ENCODE measurements at regions not wholly inside any gene's neighbourhood (a gene's known extent, or its start where the extent isn't known, plus 50 kb on each side); places are given as distances from the start of the nearest gene placed in this dataset.
A peak's percentile ranks its signal among the peaks of the same experiment; 100 is the strongest.

GRCh38 chr4:23312686-23313085 is 577.2 kb downstream of the PPARGC1A start:
- Histone ChIP-seq H3K4me3 (ENCODE audit: insufficient read depth, low read length, poor library complexity, severe bottlenecking) (no peak overlapping the region), H3K36me3 (ENCODE audit: low read length) (no peaks in the 10 kb centered on the region), H2AFZ (ENCODE audit: low read depth, low read length, severe bottlenecking) (no peak overlapping the region), H3K79me2 (ENCODE audit: insufficient read depth, low read length) (no peaks in the 10 kb centered on the region), H4K20me1 (ENCODE audit: low read depth, low read length) (no peaks in the 10 kb centered on the region), H3K9ac (ENCODE audit: low read length) (no peak overlapping the region), H3K4me2 (ENCODE audit: low read depth, low read length, poor library complexity, severe bottlenecking) (no peak overlapping the region), H3K27ac (ENCODE audit: low read depth, low read length) (no peak overlapping the region), H3K27me3 (ENCODE audit: low read length) (no peaks in the 10 kb centered on the region), H3K9me2 (replicated peaks; ENCODE audit: insufficient read depth, low read length) (no peaks in the 10 kb centered on the region), H3F3A (ENCODE audit: insufficient read depth) (no peaks in the 10 kb centered on the region), H3K9me3 (ENCODE audit: insufficient read depth, low read length) (no peaks in the 10 kb centered on the region)
- TF ChIP-seq EZH2phosphoT487 (conservative IDR thresholded peaks at IDR 0.05; ENCODE audit: low read length): no peak
- TF ChIP-seq CTCF (IDR thresholded peaks at IDR 0.05; ENCODE audit: insufficient read depth, low read length, poor library complexity, severe bottlenecking): no peak

GRCh38 chr4:23311983-23312382 is 577.9 kb downstream of the PPARGC1A start:
- Histone ChIP-seq H2AFZ (ENCODE audit: low read depth, low read length, severe bottlenecking) (no peak overlapping the region), H3K9me2 (replicated peaks; ENCODE audit: insufficient read depth, low read length) (no peaks in the 10 kb centered on the region), H3F3A (ENCODE audit: insufficient read depth) (no peaks in the 10 kb centered on the region), H3K36me3 (ENCODE audit: low read length) (no peaks in the 10 kb centered on the region), H3K27me3 (ENCODE audit: low read length) (no peaks in the 10 kb centered on the region), H3K4me3 (ENCODE audit: insufficient read depth, low read length, poor library complexity, severe bottlenecking) (no peak overlapping the region), H4K20me1 (ENCODE audit: low read depth, low read length) (no peaks in the 10 kb centered on the region), H3K4me2 (ENCODE audit: low read depth, low read length, poor library complexity, severe bottlenecking) (no peak overlapping the region), H3K79me2 (ENCODE audit: insufficient read depth, low read length) (no peaks in the 10 kb centered on the region), H3K27ac (ENCODE audit: low read depth, low read length) (no peak overlapping the region), H3K9ac (ENCODE audit: low read length) (no peak overlapping the region), H3K9me3 (ENCODE audit: insufficient read depth, low read length) (no peaks in the 10 kb centered on the region)
- TF ChIP-seq CTCF (IDR thresholded peaks at IDR 0.05; ENCODE audit: insufficient read depth, low read length, poor library complexity, severe bottlenecking): no peak
- TF ChIP-seq EZH2phosphoT487 (conservative IDR thresholded peaks at IDR 0.05; ENCODE audit: low read length): no peak

- TF ChIP-seq EZH2phosphoT487 (conservative IDR thresholded peaks at IDR 0.05; ENCODE audit: low read length) (no peak), CTCF (IDR thresholded peaks at IDR 0.05; ENCODE audit: insufficient read depth, low read length, poor library complexity, severe bottlenecking) (no peak)
- Histone ChIP-seq H3K9me2 (replicated peaks; ENCODE audit: insufficient read depth, low read length) (no peaks in the 10 kb centered on the region), H3K79me2 (ENCODE audit: insufficient read depth, low read length) (no peaks in the 10 kb centered on the region), H3K4me2 (ENCODE audit: low read depth, low read length, poor library complexity, severe bottlenecking) (peak overlapping the region; percentile 29), H3K27ac (ENCODE audit: low read depth, low read length) (no peak overlapping the region), H3F3A (ENCODE audit: insufficient read depth) (no peaks in the 10 kb centered on the region), H2AFZ (ENCODE audit: low read depth, low read length, severe bottlenecking) (no peak overlapping the region), H3K9ac (ENCODE audit: low read length) (no peak overlapping the region), H3K27me3 (ENCODE audit: low read length) (no peaks in the 10 kb centered on the region), H3K4me3 (ENCODE audit: insufficient read depth, low read length, poor library complexity, severe bottlenecking) (no peak overlapping the region), H4K20me1 (ENCODE audit: low read depth, low read length) (no peaks in the 10 kb centered on the region), H3K9me3 (ENCODE audit: insufficient read depth, low read length) (no peaks in the 10 kb centered on the region), H3K36me3 (ENCODE audit: low read length) (no peaks in the 10 kb centered on the region)
Observed at GRCh38 chr4:23305026-23305425, 584.8 kb downstream of the PPARGC1A start.

Data from SU-DHL-6 (cell line).